ENCODE measurements at regions not wholly inside any gene's neighbourhood (a gene's known extent, or its start where the extent isn't known, plus 50 kb on each side); places are given as distances from the start of the nearest gene placed in this dataset.

- no peak for DNase-seq (ENCODE audit: low read depth in 2 of 2)
Measured at GRCh38 chr14:105842105-105842504, 315.7 kb downstream of the TMEM121 start.

- DNase-seq (ENCODE audit: low read depth in 2 of 2), result no peak
Measured at GRCh38 chr14:105843444-105844046, 317.2 kb downstream of the TMEM121 start.

GRCh38 chr14:105844047-105844630 lies 317.8 kb downstream of the TMEM121 start:
- DNase-seq (ENCODE audit: low read depth in 2 of 2), result no peak

GRCh38 chr14:105844810-105845724 lies 318.7 kb downstream of the TMEM121 start:
- no peak for DNase-seq (ENCODE audit: low read depth in 2 of 2)

- DNase-seq (ENCODE audit: low read depth in 2 of 2), result no peak
Measured at GRCh38 chr14:105845725-105846309, 319.4 kb downstream of the TMEM121 start.

- no peak for DNase-seq (ENCODE audit: low read depth in 2 of 2)
Measured at GRCh38 chr14:105846312-105846711, 319.9 kb downstream of the TMEM121 start.

GRCh38 chr14:105847400-105847799 lies 321.0 kb downstream of the TMEM121 start:
- DNase-seq (ENCODE audit: low read depth in 2 of 2), result no peak

- no peak for DNase-seq (ENCODE audit: low read depth in 2 of 2)
Measured at GRCh38 chr14:105848570-105848969, 322.2 kb downstream of the TMEM121 start.

- no peak for DNase-seq (ENCODE audit: low read depth in 2 of 2)
Measured at GRCh38 chr14:105849933-105850626, 323.7 kb downstream of the TMEM121 start.

- DNase-seq (ENCODE audit: low read depth in 2 of 2), result no peak
Measured at GRCh38 chr14:105850853-105851581, 324.6 kb downstream of the TMEM121 start.

- no peak for DNase-seq (ENCODE audit: low read depth in 2 of 2)
Measured at GRCh38 chr14:105851716-105852377, 325.5 kb downstream of the TMEM121 start.

- DNase-seq (ENCODE audit: low read depth in 2 of 2), result no peak
Measured at GRCh38 chr14:105852378-105853088, 326.1 kb downstream of the TMEM121 start.

GRCh38 chr14:105853089-105853906 lies 326.9 kb downstream of the TMEM121 start:
- DNase-seq (ENCODE audit: low read depth in 2 of 2), result no peak

- no peak for DNase-seq (ENCODE audit: low read depth in 2 of 2)
Measured at GRCh38 chr14:105853907-105854599, 327.7 kb downstream of the TMEM121 start.

- no peak for DNase-seq (ENCODE audit: low read depth in 2 of 2)
Measured at GRCh38 chr14:105854600-105855245, 328.3 kb downstream of the TMEM121 start.

GRCh38 chr14:105855246-105855892 lies 329.0 kb downstream of the TMEM121 start:
- no peak for DNase-seq (ENCODE audit: low read depth in 2 of 2)
